ENCODE measurements at regions not wholly inside any gene's neighbourhood (a gene's known extent, or its start where the extent isn't known, plus 50 kb on each side); places are given as distances from the start of the nearest gene placed in this dataset.

DNA sequence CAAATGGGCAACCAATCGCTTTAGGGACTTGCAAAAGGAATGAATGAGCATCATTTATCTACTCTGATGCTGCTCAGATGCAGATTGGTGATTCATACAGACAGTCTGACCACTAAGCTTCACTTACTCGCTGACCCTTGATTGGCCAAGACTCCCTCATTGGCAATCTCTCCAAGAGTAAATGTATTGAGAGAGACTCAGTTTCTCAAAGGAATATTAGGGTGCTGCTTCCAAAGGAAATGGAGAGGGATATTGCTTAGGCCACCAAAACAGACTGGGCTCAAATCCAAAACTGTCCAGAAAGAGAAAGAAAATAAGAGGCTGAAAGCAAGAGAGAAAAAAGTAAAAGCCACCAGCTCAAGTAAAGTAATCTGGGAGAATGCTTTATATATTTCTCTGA, 785.2 kb downstream of the GALC start:
- BruUV-seq (replicated peaks), result no TSS peak
- in situ Hi-C loops (cut with MboI; ENCODE audit: low sequenced_read_pairs), result no loop called here
- dilution Hi-C loops (cut with HindIII; ENCODE audit: low sequenced_read_pairs, unreplicated experiment), result no loop called here
- ATAC-seq (ENCODE audit: low read depth), result no peak
- CTCF ChIA-PET, result interaction anchor here (0.6 kb wide), 1 partner anchor 9 kb away, joined by 3 read pairs; no protein-coding TSS in a partner anchor
- Histone ChIP-seq H3K9ac (ENCODE audit: low read depth, low read length) (no peak overlapping the region), H3K56ac (ENCODE audit: extremely low read depth, insufficient read depth, low read length) (no peak overlapping the region), H2BK15ac (ENCODE audit: low read depth, low read length) (no peak overlapping the region), H3K27ac (ENCODE audit: insufficient read depth, low read length) (no peak overlapping the region), H3K36me3 (ENCODE audit: control insufficient read depth, insufficient read depth, low read length) (no peaks in the 10 kb centered on the region), H3K4me2 (ENCODE audit: low read depth, low read length) (no peak overlapping the region), H4K20me1 (ENCODE audit: insufficient read depth, low read length) (no peaks in the 10 kb centered on the region), H3K14ac (replicated peaks; ENCODE audit: low read depth, low read length) (no peak overlapping the region), H2BK5ac (ENCODE audit: low read depth, low read length, poor library complexity, severe bottlenecking) (no peak overlapping the region), H4K5ac (ENCODE audit: low read depth, low read length) (no peak overlapping the region), H3K4me3 (ENCODE audit: insufficient read depth, low read depth, low read length) (no peak overlapping the region), H2BK120ac (ENCODE audit: low read depth, low read length) (no peak overlapping the region), H3K23ac (ENCODE audit: low read depth, low read length) (no peak overlapping the region), H4K8ac (ENCODE audit: low read depth in 2 of 2, low read length in 2 of 2) (no peak overlapping the region), H2AK5ac (ENCODE audit: low read depth, low read length) (no peak overlapping the region), H2BK20ac (ENCODE audit: low read depth, low read length) (no peak overlapping the region), H3K18ac (ENCODE audit: low read depth, low read length) (no peak overlapping the region), H3K79me1 (ENCODE audit: low read depth in 1 of 2, low read length in 2 of 2) (no peaks in the 10 kb centered on the region), H2AFZ (replicated peaks; ENCODE audit: low read length, poor library complexity) (no peak overlapping the region), H3K4ac (ENCODE audit: low read depth, low read length) (no peak overlapping the region), H3K9me3 (ENCODE audit: control insufficient read depth, insufficient read depth, low read length) (no peaks in the 10 kb centered on the region), H4K91ac (ENCODE audit: insufficient read depth, low read depth, low read length) (no peak overlapping the region), H3K4me1 (ENCODE audit: control insufficient read depth, insufficient read depth, low read length) (no peaks in the 10 kb centered on the region), H3K9me1 (ENCODE audit: insufficient read depth, low read length) (no peaks in the 10 kb centered on the region), H2AK9ac (replicated peaks; ENCODE audit: low read depth, low read length, poor library complexity) (no peak overlapping the region), H3K27me3 (ENCODE audit: control insufficient read depth, insufficient read depth, low read length) (no peaks in the 10 kb centered on the region)
- intact Hi-C loops (cut with micrococcal nuclease), result no loop called here
- TF ChIP-seq SMC3 (IDR thresholded peaks at IDR 0.05; ENCODE audit: low read depth, low read length) (no peak), POLR2A (IDR thresholded peaks at IDR 0.05; ENCODE audit: low read depth, low read length) (no peak), NFE2L2 (IDR thresholded peaks at IDR 0.05; ENCODE audit: low read depth, low read length) (no peak), MAFK (IDR thresholded peaks at IDR 0.05; ENCODE audit: low read depth, low read length) (no peak), RAD21 (IDR thresholded peaks at IDR 0.05; ENCODE audit: low read length) (no peak), BHLHE40 (IDR thresholded peaks at IDR 0.05; ENCODE audit: low read depth, low read length) (no peak), MXI1 (IDR thresholded peaks at IDR 0.05; ENCODE audit: borderline replicate concordance, low read depth, low read length) (no peak), RCOR1 (IDR thresholded peaks at IDR 0.05; ENCODE audit: insufficient replicate concordance, low read length) (no peak)
- TF ChIP-seq, protein P1, sequence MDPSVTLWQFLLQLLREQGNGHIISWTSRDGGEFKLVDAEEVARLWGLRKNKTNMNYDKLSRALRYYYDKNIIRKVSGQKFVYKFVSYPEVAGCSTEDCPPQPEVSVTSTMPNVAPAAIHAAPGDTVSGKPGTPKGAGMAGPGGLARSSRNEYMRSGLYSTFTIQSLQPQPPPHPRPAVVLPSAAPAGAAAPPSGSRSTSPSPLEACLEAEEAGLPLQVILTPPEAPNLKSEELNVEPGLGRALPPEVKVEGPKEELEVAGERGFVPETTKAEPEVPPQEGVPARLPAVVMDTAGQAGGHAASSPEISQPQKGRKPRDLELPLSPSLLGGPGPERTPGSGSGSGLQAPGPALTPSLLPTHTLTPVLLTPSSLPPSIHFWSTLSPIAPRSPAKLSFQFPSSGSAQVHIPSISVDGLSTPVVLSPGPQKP (IDR thresholded peaks at IDR 0.05; ENCODE audit: borderline replicate concordance, low read depth, low read length), result no peak
- no CpG with 5 or more reads among the region's 2 CpGs for WGBS, 2 experiments (ENCODE audit: extremely low coverage in 2 of 2, insufficient read length in 1 of 2)
- DNase-seq, result no peak
- POLR2A ChIA-PET (ENCODE audit: unreplicated experiment), result no interaction called here

Measured in IMR-90 (cell line).